ENCODE measurements at regions not wholly inside any gene's neighbourhood (a gene's known extent, or its start where the extent isn't known, plus 50 kb on each side); places are given as distances from the start of the nearest gene placed in this dataset.

DNA sequence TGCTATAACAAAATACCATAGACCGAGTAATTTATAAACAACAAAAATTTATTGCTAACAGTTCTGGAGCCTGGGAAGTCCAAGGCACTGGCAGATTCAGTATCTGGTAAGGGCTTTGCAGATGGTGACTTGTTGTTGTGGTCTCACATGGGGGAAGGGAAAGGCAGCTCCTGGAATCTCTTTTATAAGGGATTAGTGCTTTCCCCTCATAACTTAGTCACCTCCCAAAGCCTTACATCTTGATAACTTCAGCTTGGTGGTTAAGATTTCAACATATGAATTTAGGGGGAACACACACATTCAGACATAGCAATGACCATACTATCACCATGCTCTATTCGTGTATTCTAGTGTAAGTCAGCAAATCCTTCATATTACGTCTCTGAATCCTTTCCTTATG lies 447.6 kb upstream of the TCF4 start:
- no peak for DNase-seq
- 78 to 92% (median 83%) methylated on average over 3 of the region's 3 CpGs for WGBS, 4 donors
- no peak overlapping the region for H3K27ac ChIP-seq
- H3K4me1 ChIP-seq (replicated peaks in 1 of 2), result no peaks in the 10 kb centered on the region
- H3K36me3 ChIP-seq (replicated peaks in 1 of 2), result no peaks in the 10 kb centered on the region
- H3K4me3 ChIP-seq, result no peak overlapping the region
- intact Hi-C loops (cut with DNase I), result loop anchor here in 1 of 2 donors (10.0 kb wide), 1 partner anchor 61 kb away; no protein-coding TSS in a partner anchor
- H3K9me3 ChIP-seq (replicated peaks in 1 of 3), result no peaks in the 10 kb centered on the region
- no peak for TF ChIP-seq POLR2A (IDR thresholded peaks at IDR 0.05)
- TF ChIP-seq, protein P1, sequence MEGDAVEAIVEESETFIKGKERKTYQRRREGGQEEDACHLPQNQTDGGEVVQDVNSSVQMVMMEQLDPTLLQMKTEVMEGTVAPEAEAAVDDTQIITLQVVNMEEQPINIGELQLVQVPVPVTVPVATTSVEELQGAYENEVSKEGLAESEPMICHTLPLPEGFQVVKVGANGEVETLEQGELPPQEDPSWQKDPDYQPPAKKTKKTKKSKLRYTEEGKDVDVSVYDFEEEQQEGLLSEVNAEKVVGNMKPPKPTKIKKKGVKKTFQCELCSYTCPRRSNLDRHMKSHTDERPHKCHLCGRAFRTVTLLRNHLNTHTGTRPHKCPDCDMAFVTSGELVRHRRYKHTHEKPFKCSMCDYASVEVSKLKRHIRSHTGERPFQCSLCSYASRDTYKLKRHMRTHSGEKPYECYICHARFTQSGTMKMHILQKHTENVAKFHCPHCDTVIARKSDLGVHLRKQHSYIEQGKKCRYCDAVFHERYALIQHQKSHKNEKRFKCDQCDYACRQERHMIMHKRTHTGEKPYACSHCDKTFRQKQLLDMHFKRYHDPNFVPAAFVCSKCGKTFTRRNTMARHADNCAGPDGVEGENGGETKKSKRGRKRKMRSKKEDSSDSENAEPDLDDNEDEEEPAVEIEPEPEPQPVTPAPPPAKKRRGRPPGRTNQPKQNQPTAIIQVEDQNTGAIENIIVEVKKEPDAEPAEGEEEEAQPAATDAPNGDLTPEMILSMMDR (IDR thresholded peaks at IDR 0.05), result no peak
- H3K27me3 ChIP-seq, result no peaks in the 10 kb centered on the region

DNA sequence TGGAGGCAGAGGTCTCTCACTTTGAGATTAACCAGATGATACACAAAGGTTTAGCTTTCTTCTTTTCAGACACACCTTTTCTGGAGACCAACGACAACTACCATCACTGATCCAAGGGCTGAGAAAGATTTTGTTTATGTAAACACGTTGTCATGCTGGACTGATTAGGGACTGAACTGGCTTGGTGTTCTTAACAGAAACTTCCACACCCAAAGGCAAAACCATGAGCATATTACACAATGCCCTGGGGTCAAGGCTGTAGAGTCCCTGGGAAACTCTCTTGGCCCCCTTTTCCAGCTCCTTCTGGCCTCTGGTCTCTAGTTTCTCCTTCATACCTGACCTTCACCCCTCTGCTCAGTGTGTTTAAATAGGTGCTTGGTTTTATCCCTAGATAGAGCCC lies 447.0 kb upstream of the TCF4 start:
- no peak overlapping the region for H3K4me3 ChIP-seq
- H3K36me3 ChIP-seq (replicated peaks in 1 of 2), result no peaks in the 10 kb centered on the region
- 68 to 78% (median 74%) methylated on average over 2 of the region's 2 CpGs for WGBS, 4 donors
- no peaks in the 10 kb centered on the region for H3K9me3 ChIP-seq (replicated peaks in 1 of 3)
- H3K27me3 ChIP-seq, result no peaks in the 10 kb centered on the region
- intact Hi-C loops (cut with DNase I), result loop anchor here in 1 of 2 donors (10.0 kb wide), 1 partner anchor 60 kb away; no protein-coding TSS in a partner anchor
- no peak for DNase-seq
- H3K27ac ChIP-seq, result no peak overlapping the region
- no peak for TF ChIP-seq POLR2A (IDR thresholded peaks at IDR 0.05)
- H3K4me1 ChIP-seq (replicated peaks in 1 of 2), result no peaks in the 10 kb centered on the region

DNA sequence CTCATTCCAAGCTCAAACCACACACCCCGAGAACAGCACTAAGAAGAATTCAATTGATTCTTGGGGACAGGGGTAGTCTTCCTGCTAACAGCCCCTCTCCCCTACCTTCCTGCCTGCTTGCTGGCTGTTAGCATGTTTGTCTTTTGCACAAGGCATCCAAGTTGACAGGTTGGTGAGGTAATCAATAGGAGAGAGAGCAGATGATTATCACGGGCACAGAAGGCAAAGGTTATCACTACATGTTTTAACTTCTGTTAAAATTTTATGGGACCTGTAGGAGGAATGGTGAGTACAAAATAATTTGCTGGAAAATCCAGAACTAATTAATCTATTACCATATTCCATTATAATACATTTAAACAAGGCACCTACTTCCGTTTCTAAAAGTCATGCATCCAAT lies 442.1 kb upstream of the TCF4 start:
- Histone ChIP-seq H3K9me3 (replicated peaks in 1 of 3) (no peaks in the 10 kb centered on the region), H3K4me1 (replicated peaks in 1 of 2) (no peaks in the 10 kb centered on the region), H3K4me3 (no peak overlapping the region), H3K27me3 (no peaks in the 10 kb centered on the region), H3K27ac (no peak overlapping the region), H3K36me3 (replicated peaks in 1 of 2) (no peaks in the 10 kb centered on the region)
- 70 to 84% (median 82%) methylated on average over 3 of the region's 3 CpGs for WGBS, 4 donors
- no peak for DNase-seq
- TF ChIP-seq, protein P1 (IDR thresholded peaks at IDR 0.05), result no peak
- TF ChIP-seq POLR2A (IDR thresholded peaks at IDR 0.05), result no peak
- intact Hi-C loops (cut with DNase I), result loop anchor here in 1 of 2 donors (10.0 kb wide), 1 partner anchor 55 kb away; no protein-coding TSS in a partner anchor

DNA sequence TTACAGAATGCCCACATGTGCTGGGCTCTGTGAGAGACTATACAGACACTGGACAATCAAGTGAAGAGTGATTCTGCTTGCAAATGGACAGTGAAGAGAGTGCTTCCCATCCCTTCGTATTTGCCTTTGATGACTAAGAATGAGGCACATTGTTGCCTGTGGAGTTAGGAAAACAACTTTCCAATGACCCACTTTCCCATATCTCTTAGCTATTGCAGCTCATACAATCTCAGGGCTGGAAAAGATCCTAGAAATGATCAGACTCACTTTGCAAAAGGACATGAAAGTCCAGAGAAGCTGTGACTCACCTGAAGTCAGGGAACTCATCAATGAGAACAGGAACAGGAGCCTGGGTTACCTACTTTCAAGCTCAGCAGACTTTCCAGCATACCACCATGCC lies 440.5 kb upstream of the TCF4 start:
- H3K27me3 ChIP-seq, result no peaks in the 10 kb centered on the region
- WGBS, 4 donors, result 0 to 57% (median 0%) methylated on average over 1 of the region's 1 CpG
- DNase-seq, result no peak
- no peak overlapping the region for H3K4me3 ChIP-seq
- no peaks in the 10 kb centered on the region for H3K4me1 ChIP-seq (replicated peaks in 1 of 2)
- H3K9me3 ChIP-seq (replicated peaks in 1 of 3), result no peaks in the 10 kb centered on the region
- intact Hi-C loops (cut with DNase I), result no loop called here
- TF ChIP-seq, protein P1 (IDR thresholded peaks at IDR 0.05), result no peak
- TF ChIP-seq POLR2A (IDR thresholded peaks at IDR 0.05), result no peak
- no peaks in the 10 kb centered on the region for H3K36me3 ChIP-seq (replicated peaks in 1 of 2)
- H3K27ac ChIP-seq, result no peak overlapping the region

DNA sequence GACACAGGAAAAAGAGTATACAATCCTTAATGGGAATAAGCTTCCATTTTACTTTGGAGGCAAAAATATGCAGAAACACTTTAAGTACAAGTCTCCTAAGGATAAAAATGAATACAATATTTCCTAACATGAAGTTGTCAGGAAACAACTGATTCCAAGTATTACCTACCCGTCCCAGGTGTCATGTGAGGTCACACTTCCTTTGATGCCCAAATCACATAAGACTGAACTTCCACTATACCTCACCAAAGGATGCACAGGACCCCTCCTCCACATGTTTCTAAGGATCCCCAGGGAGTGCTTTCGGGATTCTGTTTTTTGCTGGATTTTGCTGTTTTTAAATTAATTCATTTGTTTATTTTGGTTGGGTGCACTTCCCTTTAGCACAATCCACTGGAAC lies 438.5 kb upstream of the TCF4 start:
- intact Hi-C loops (cut with DNase I), result no loop called here

More for the DNA sequence above, 438.5 kb upstream of the TCF4 start:
- no peaks in the 10 kb centered on the region for H3K4me1 ChIP-seq (replicated peaks in 1 of 2)
- H3K36me3 ChIP-seq (replicated peaks in 1 of 2), result no peaks in the 10 kb centered on the region
- H3K4me3 ChIP-seq, result no peak overlapping the region
- 33 to 70% (median 54%) methylated on average over 2 of the region's 2 CpGs for WGBS, 4 donors
- TF ChIP-seq POLR2A (IDR thresholded peaks at IDR 0.05), result no peak
- TF ChIP-seq, protein P1 (IDR thresholded peaks at IDR 0.05), result no peak
- no peaks in the 10 kb centered on the region for H3K27me3 ChIP-seq
- no peaks in the 10 kb centered on the region for H3K9me3 ChIP-seq (replicated peaks in 1 of 3)
- no peak overlapping the region for H3K27ac ChIP-seq
- no peak for DNase-seq
